Keratinocyte (primary cell): ENCODE measurements at regions not wholly inside any gene's neighbourhood (a gene's known extent, or its start where the extent isn't known, plus 50 kb on each side); places are given as distances from the start of the nearest gene placed in this dataset.

Experiments
- DNase-seq: peaks from one replicate; pipeline ENCODE4 v3.0.0-alpha.2; 2011; ENCODE audit warnings: low read depth, missing footprints, low spot score
- FAIRE-seq: peaks from 2 replicates; lab custom pipeline; 2011; peaks lifted over from hg19 to GRCh38; lab: Jason Lieb, UNC
- H2AFZ ChIP-seq: 2 replicates; pipeline ENCODE4 v1.6.0; 2012; ENCODE audit warnings: low read length, control low read depth, inconsistent platforms; ENCODE audit not compliant: control insufficient read depth
- H3K27ac ChIP-seq: 2 replicates; pipeline ENCODE4 v1.5.1; 2011; ENCODE audit warnings: low read length; ENCODE audit not compliant: control insufficient read depth, insufficient read depth
- H3K27me3 ChIP-seq: 3 replicates; pipeline ENCODE4 v1.6.0; 2011; ENCODE audit warnings: low read length; ENCODE audit not compliant: control insufficient read depth, insufficient read depth; ENCODE audit errors: extremely low read depth
- H3K36me3 ChIP-seq, 2 experiments: 2 replicates in 1 of 2; 3 replicates in 1 of 2; pipeline ENCODE4 v1.5.1; 2011; ENCODE audit warnings: low read length in 2 of 2, mild to moderate bottlenecking in 1 of 2; ENCODE audit not compliant: control insufficient read depth in 2 of 2, insufficient read depth in 2 of 2; ENCODE audit errors: extremely low read depth in 1 of 2
- H3K4me1 ChIP-seq: 3 replicates; pipeline ENCODE4 v1.5.1; 2011; ENCODE audit warnings: low read length; ENCODE audit not compliant: control insufficient read depth, insufficient read depth; ENCODE audit errors: extremely low read depth
- H3K4me2 ChIP-seq: 3 replicates; pipeline ENCODE4 v1.6.0; 2011; ENCODE audit warnings: low read depth, low read length; ENCODE audit not compliant: control insufficient read depth, insufficient read depth; ENCODE audit errors: extremely low read depth
- H3K4me3 ChIP-seq, 3 experiments: fragments of 200-600 bp in 1 of 3; sonication (generic) in 1 of 3; 2 replicates in 2 of 3; 3 replicates in 1 of 3; pipeline ENCODE4 v1.5.1; 2011 to 2016; ENCODE audit warnings: low read length in 3 of 3, mild to moderate bottlenecking in 3 of 3, control low read depth in 2 of 3, inconsistent platforms in 1 of 3, low read depth in 1 of 3, mixed read lengths in 1 of 3, mixed run types in 1 of 3, moderate library complexity in 1 of 3; ENCODE audit not compliant: control insufficient read depth in 2 of 3, insufficient read depth in 2 of 3; ENCODE audit errors: extremely low read depth in 1 of 3
- H3K79me2 ChIP-seq: 2 replicates; pipeline ENCODE4 v1.6.0; 2012; ENCODE audit warnings: low read length; ENCODE audit not compliant: control insufficient read depth, insufficient read depth
- H3K9ac ChIP-seq: 3 replicates; pipeline ENCODE4 v1.6.0; 2011; ENCODE audit warnings: low read length; ENCODE audit not compliant: control insufficient read depth, insufficient read depth; ENCODE audit errors: extremely low read depth
- H3K9me1 ChIP-seq: 3 replicates; pipeline ENCODE4 v1.6.0; 2011; ENCODE audit warnings: low read length; ENCODE audit not compliant: control insufficient read depth, insufficient read depth; ENCODE audit errors: extremely low read depth
- H3K9me3 ChIP-seq: 2 replicates; pipeline ENCODE4 v1.5.1; 2012; ENCODE audit warnings: low read depth, low read length; ENCODE audit not compliant: control insufficient read depth
- H4K20me1 ChIP-seq: 3 replicates; pipeline ENCODE4 v1.6.0; 2011; ENCODE audit warnings: low read length; ENCODE audit not compliant: control insufficient read depth, insufficient read depth; ENCODE audit errors: extremely low read depth
- CTCF ChIP-seq, 3 experiments: IDR thresholded peaks in 1 of 3; conservative IDR thresholded peaks in 1 of 3; optimal IDR thresholded peaks in 1 of 3; 2 replicates in 2 of 3; 3 replicates in 1 of 3; pipeline versions ENCODE3 to v1.5.1; 2011; ENCODE audit warnings: low read length in 3 of 3, mild to moderate bottlenecking in 3 of 3, moderate library complexity in 2 of 3, control low read depth in 1 of 3, inconsistent platforms in 1 of 3; ENCODE audit not compliant: insufficient read depth in 2 of 3; ENCODE audit errors: extremely low read depth in 1 of 3
- EZH2 ChIP-seq: IDR thresholded peaks from one replicate; pipeline ENCODE4 v1.6.1; 2012; ENCODE audit warnings: inconsistent platforms, mild to moderate bottlenecking, low read length, moderate library complexity
- dilution Hi-C: fragments of 300-500 bp; cut with MboI; formaldehyde crosslinking; loops from one replicate; pipeline ENCODE4 v1.7.0; 2020; ENCODE audit warnings: low sequenced_read_pairs; ENCODE audit not compliant: extremely low pct_ligation_motif_present

GRCh38 chr10:117936141-117936540 lies 110.6 kb downstream of the RAB11FIP2 start:
- Histone ChIP-seq H2AFZ (no peak overlapping the region), H3K36me3 (no peaks in the 10 kb centered on the region), H3K9me3 (no peaks in the 10 kb centered on the region), H3K27ac (no peak overlapping the region), H3K79me2 (no peaks in the 10 kb centered on the region), H3K9ac (no peak overlapping the region), H3K4me2 (no peak overlapping the region), H4K20me1 (no peaks in the 10 kb centered on the region), H3K4me3 (no peak overlapping the region), H3K4me1 (no peaks in the 10 kb centered on the region), H3K9me1 (no peaks in the 10 kb centered on the region), H3K27me3 (no peaks in the 10 kb centered on the region)
- dilution Hi-C loops, result no loop called here
- TF ChIP-seq EZH2, result no peak
- no peak for TF ChIP-seq CTCF (optimal IDR thresholded peaks at IDR 0.05 in 1 of 3, IDR thresholded peaks at IDR 0.05 in 1 of 3, conservative IDR thresholded peaks at IDR 0.05 in 1 of 3; ENCODE audit: extremely low read depth in 1 of 3, insufficient read depth in 2 of 3, low read length in 3 of 3)
- FAIRE-seq (no peak), DNase-seq (no peak)

GRCh38 chr10:117936566-117936965 lies 110.2 kb downstream of the RAB11FIP2 start:
- Histone ChIP-seq H4K20me1 (no peaks in the 10 kb centered on the region), H3K9ac (no peak overlapping the region), H3K4me2 (no peak overlapping the region), H3K9me1 (no peaks in the 10 kb centered on the region), H2AFZ (no peak overlapping the region), H3K27ac (no peak overlapping the region), H3K79me2 (no peaks in the 10 kb centered on the region), H3K36me3 (no peaks in the 10 kb centered on the region), H3K4me3 (no peak overlapping the region), H3K27me3 (no peaks in the 10 kb centered on the region), H3K4me1 (no peaks in the 10 kb centered on the region), H3K9me3 (no peaks in the 10 kb centered on the region)
- dilution Hi-C loops, result no loop called here
- TF ChIP-seq CTCF (optimal IDR thresholded peaks at IDR 0.05 in 1 of 3, IDR thresholded peaks at IDR 0.05 in 1 of 3, conservative IDR thresholded peaks at IDR 0.05 in 1 of 3; ENCODE audit: extremely low read depth in 1 of 3, insufficient read depth in 2 of 3, low read length in 3 of 3) (no peak), EZH2 (no peak)
- FAIRE-seq (no peak), DNase-seq (no peak)
